ENCODE measurements at regions not wholly inside any gene's neighbourhood (a gene's known extent, or its start where the extent isn't known, plus 50 kb on each side); places are given as distances from the start of the nearest gene placed in this dataset.

DNA sequence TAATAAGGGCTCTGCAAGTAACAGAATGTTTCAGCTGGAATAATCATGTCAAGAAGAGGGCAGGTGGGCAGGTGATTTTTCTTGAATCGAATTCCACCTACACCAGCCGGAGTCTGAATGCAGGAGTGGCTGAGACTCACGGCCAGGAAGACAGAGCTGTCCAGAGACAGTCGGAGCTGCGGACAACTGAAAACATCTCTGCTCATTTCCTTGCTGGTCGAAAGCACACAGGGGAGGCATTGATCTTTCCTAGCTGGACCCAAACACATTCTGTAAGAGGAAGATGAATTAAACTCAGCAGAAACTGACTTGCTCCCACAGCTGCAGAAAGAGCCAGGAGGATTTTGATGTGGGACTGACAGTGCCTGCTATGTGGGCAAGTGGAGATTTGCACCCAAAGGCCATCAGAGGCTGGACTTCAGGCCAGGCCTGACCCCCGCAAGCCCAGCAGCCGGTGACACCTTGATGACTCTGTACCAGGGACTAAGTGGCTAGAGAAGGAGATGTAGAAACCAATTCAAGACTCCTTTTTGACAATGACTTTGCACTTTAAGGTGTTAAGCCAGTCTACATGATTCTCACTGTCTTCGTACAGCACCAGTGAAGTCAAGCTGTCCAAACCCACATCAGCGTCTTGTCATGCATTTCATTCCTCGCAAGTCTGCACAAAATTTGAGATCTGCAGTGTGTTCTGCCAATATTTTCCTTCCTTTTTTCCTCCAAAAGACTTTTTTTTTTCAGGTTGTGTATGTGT is 169.4 kb downstream of the TEX36 start:
- DNase-seq (ENCODE audit: low read depth), result no peak

DNA sequence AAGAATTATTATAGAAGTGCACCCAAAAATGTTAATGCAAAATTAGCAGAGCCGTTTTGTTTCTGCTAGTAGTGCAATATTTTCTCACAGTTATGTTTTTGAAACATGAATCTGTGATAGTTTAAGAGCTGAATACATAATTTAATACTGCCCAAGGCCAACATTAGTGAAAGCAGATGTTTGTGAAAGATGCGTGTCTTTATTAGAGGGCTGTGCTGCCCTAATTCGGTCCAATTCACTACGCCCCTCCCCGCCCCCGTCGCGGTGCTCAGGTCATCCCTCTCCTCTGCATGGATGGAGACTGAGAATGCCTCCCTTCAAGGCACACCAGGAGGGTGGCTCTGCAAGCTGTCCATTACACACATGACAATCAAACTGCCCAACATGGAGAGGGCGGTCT is 172.0 kb downstream of the TEX36 start:
- no peak for DNase-seq (ENCODE audit: low read depth)

DNA sequence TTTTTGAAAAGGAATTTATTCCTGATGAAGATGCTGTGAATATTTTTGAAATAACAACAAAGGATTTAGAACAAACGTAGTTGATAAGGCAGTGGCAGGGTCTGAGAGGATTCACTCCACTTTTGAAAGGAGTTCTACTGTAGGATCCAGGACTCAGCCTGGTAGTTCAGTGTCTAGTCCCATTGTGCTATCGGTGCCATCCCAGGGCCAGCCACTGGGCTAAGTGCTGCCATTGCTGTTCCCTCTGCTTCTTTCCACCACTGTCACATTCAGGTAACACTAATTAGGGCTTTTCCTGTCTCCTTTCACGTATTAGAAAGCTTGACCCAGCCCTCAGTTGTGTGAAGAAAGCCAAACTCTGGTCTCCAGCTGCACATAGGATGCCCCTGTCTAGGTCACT is 177.3 kb downstream of the TEX36 start:
- no peak for DNase-seq (ENCODE audit: low read depth)

- no peak for DNase-seq (ENCODE audit: low read depth)
Observed at GRCh38 chr10:125502276-125502675, 180.7 kb downstream of the TEX36 start.

DNA sequence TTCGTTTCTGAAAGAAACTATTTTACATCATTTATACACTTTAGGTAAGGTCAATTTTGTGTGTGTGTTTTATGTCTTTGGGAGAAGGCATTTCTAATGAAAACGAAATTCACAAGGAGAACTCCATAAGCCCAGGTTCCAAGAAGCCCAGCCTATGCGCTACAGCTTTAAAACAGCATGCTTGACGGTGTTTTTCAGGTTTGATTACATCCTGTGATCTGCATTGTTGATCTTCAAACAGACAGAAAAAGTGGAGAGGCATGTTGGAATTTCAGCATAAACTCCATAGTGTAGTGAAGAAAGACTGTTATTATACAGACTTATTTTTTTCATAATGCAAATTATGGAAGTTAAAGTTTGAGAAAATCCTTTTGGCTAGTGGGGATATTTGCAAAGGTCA is 187.6 kb downstream of the TEX36 start:
- no peak for DNase-seq (ENCODE audit: low read depth)

DNA sequence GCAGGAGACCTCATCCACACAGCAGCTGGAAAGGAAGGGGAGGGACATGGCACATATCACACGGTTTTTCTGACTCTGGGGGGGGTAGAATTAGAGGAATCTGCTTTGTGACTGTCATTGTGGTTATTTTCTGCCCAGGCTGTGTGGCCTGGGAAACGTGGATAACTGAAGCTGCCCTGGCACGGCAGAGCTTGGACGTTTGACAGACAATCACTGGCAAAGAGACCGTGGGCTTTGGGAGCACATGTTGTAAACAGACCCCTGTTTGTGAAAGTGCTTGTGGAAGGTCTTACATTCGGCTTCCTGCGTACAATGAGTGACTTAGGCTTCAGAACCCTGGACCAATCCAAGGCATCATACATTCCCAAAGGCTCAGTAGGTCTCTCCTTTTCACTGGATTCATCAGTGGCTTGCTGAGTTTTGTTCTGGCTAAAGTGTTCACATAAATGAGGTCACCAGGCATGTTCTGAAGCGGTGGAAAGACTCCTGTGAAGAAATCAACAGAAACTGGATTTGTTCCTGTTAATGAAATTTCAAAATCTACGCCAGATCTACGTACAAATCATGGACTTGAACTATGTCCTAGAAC is 188.2 kb downstream of the TEX36 start:
- DNase-seq (ENCODE audit: low read depth), result no peak

DNA sequence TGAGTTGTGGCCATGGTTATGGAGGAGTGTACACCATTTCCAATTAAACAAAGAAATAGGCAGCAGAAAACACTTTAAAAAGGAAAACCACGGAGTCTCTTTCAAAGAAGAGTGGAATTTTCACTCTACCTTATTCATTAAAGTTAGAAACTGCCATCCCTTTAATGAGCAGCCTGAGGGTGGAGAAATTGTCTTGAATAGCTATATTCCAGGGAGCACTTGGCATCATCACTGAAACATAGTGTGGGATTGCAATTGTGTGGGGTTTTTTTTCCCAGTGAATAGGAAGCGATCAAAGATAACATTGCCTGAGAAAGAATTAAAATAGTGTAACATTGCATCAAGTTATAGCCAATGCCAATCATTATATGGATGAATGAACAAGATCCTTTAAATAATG is 191.6 kb downstream of the TEX36 start:
- DNase-seq (ENCODE audit: low read depth), result no peak

DNA sequence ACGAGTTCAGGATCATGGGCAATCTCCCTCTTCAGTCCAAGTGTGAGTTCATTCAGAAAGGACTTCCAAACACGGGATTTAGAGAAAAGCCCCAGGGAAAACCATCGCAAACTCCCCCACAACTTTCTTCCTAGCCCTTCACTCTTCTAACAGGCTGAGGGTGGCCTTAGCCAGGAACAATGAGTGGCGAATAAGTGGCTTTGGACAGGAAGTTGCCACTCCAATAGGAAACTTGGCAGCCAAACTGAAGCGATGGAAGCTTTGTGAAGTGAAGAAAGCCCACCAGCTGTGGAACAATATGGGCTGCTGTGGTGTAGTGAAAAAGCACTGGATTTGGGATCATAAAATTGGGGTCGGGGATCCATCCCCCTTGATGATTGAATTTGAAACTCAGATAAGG is 193.2 kb downstream of the TEX36 start:
- DNase-seq (ENCODE audit: low read depth), result no peak

GRCh38 chr10:125485665-125486064 is 197.3 kb downstream of the TEX36 start:
- no peak for DNase-seq (ENCODE audit: low read depth)

GRCh38 chr10:125484035-125484732 is 198.8 kb downstream of the TEX36 start:
- no peak for DNase-seq (ENCODE audit: low read depth)

DNA sequence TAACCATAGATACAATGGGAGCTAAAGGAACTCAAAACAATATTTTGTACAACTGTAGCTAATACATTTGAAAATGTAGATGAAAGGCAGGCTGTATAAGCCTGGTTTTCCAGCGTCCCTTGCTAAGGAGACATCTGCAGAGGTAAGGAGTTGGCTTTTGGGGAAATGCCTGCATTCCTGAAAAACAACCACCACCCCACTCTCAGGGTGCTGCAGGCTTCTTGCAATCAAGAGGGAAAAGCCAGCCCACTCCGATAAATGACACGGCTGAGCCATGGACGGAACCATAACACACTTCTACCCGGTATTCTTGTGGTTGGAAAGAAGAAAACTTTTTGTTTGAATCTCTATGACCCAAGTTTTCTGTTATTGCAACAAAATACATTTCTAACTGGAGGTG is 200.3 kb downstream of the TEX36 start:
- no peak for DNase-seq (ENCODE audit: low read depth)

DNA sequence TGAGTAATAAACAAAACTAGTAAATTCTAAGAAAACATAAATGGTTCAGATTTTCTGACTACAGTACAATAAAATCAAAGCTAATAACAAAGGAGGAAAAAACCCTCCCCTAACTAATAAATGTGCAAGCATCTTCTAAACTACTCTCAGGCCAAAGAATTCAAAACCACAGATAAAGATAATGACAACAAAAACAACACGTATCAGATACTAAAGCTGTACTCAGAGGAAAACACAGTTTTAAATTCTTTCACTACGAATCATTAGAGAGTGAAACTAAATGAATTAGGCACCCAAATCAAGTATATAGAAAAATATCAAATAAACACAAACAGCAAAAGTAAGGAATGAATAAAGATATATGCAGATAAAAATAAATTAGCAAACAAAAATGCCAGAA is 200.9 kb downstream of the TEX36 start:
- DNase-seq (ENCODE audit: low read depth), result no peak

DNA sequence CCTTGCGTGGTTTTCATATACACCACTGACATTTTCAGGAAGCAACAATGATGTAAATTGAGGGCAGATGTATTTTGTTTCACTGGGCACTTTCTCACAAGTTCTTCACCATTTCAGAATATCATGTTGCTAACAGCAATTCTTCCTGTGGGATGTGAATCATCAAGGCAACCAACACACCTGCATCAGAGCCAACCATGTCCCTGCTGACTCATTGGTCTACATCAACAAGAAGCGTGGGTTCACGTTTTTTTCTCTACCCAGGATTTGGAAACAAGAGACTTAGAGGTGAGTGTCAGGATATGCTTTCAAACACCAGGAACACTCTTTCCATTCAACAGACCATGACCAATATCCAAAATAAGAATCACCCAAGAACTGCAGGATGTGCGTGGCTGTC is 203.9 kb downstream of the TEX36 start:
- DNase-seq (ENCODE audit: low read depth), result peak; percentile 1

DNA sequence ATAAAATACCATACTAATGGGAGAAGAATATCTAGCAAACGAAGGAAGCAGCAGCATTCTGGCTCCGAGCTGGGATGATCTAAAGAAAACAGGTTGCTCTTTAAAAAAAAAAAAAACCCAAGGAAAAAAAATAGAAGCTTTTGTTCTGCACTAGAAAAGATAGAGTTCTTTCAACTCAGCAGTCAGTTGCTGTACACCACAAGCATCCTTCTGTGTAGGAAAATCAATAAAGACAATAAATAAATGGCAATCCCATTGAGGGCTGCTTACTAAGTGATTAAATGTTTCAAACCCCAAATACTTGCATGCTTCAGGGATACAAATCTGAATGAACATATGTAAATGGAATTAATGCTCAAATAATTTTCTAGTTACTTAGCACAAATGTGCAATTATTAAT is 207.1 kb downstream of the TEX36 start:
- no peak for DNase-seq (ENCODE audit: low read depth)

GRCh38 chr10:125473143-125473793 is 209.7 kb downstream of the TEX36 start:
- no peak for DNase-seq (ENCODE audit: low read depth)

DNA sequence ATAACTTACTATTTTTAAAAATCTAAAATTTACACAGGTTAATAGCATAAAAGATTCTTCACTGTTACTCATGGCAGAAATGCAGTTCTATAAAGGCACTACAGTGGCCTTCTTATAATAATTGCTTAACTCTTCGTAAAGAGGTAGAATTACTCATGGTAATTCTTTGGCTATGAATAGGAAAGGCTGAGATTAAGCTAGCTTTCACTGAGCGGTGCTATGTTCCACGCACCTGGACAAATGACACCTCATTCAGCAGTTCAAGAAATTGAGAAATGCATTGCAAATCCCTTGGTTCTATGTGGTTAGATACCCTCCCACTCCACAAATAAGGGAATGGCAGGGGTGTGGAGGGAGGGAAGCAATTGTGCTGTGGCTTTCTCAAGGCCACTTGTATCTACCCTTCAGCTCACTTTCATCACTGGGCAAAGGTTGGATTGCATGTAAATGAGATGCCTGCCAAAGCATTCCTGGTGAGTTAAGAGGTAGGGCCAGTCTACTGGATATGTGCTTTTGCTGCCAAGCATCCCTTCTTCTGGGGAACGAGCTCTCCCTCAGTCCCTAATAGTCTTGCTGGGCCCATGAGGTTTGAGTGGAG is 210.9 kb downstream of the TEX36 start:
- DNase-seq (ENCODE audit: low read depth), result no peak

- DNase-seq (ENCODE audit: low read depth), result no peak
Observed at GRCh38 chr10:125468278-125468677, 214.7 kb downstream of the TEX36 start.

DNA sequence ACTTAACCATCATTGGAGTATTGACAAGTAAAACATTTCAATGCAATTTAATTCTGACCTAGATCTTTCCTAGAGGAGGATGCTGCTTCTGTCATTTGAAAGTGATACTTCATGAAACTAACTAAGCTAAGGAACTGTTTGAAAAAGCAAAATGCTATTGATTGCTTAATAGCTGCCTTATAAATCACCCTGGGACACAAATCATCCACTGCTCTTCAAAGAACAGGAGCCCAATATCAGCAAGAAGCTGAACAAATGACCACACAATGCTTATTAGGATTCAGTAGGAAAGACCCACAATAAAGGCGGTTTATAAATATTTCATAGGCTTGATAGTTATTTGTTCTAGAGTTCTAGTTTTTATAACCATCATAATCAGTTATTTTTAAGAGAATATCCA is 216.3 kb downstream of the TEX36 start:
- no peak for DNase-seq (ENCODE audit: low read depth)

DNA sequence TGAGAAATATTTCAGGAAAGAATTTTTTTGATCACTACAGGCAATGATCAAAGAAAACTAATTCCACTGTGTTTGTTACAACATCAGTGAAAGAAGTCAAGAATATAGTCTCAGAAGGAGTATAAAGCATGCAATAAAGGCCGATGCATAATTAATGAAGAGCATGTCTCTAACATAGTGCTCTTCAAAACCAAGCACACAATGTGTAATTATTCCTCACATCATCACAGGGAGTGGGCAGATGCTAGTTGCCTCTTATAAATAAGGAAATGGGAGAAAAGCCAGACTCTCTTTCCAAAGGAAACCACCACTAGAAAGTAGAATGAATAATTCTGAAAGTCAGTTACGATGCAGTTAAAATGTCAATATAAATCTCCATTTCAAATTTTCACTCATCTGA is 220.1 kb downstream of the TEX36 start:
- no peak for DNase-seq (ENCODE audit: low read depth)

DNA sequence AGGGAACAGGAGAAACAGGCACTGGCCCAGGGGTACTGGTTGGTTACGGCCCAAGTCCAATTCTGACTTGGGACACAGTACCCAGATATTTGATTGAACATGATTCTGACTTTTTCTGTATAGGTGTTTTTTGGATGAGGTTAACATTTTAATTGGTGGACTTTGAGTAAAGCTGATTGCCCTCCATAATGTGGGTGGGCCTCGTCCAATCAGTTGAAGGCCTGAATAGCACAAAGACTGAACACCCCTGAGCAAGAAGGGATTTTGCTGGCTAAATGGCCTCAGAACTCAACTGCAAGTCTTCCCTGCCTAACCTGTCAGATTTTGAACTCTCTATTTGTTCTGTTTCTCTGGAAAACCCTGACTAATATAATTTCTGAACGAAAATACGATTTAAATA is 222.6 kb downstream of the TEX36 start:
- DNase-seq (ENCODE audit: low read depth), result no peak

DNA sequence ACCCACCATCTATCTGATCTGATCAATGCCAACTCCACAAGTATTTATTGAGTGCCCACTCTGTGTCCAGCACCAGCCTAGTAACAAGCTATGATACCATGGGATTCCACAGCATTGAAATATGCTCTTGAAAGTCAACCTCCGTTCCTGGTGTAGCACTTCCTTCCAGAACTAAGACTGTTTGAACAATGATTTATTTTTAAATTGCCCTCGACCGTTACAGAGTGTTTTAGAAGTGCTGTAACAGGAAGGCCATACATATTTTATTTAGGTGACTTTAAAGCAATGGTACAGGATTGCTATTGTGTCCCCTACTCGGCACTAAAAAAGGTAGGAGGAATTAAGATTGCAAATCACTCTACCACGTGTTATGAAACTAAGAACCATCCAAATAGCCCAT is 225.6 kb downstream of the TEX36 start:
- DNase-seq (ENCODE audit: low read depth), result no peak

DNA sequence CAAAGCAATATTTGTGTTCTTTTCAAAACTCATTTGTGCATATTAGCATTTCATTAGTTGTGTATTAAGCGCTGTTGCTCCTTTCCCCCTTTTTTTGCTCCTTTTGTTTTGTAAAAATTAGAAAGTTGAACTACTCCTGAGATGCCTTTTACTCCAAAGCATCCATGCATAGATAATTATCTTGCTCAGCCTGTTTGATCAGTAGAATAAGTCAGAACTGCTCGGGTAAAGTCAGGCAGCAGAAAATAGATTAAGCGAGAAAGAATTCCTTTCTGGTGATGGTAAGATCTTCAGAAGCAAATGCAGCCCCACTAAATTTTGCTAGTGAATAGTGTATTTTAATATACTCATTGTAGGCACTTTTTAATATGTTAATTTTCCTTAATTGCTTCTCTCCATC is 227.1 kb downstream of the TEX36 start:
- DNase-seq (ENCODE audit: low read depth), result no peak

- DNase-seq (ENCODE audit: low read depth), result no peak
Observed at GRCh38 chr10:125455431-125455830, 227.5 kb downstream of the TEX36 start.
